HepG2 (cell line): ENCODE measurements at regions not wholly inside any gene's neighbourhood (a gene's known extent, or its start where the extent isn't known, plus 50 kb on each side); places are given as distances from the start of the nearest gene placed in this dataset.

Experiments
- ATAC-seq: fragments of 200-7000 bp; cut with Tn5 transposase; 3 replicates; pipeline ENCODE4 v1.9.1; 2020; ENCODE audit warnings: mild to moderate bottlenecking, moderate library complexity
- BruUV-seq: library from RNA; stranded (reverse); fragments of 400-500 nt; replicated peaks from 2 replicates; lab custom pipeline; 2021; lab: Mats Ljungman, UMichigan
- CTCF ChIA-PET: fragments of 300-600 bp; formaldehyde crosslinking; extraction: SDS; loops from one replicate; lab custom pipeline; 2021; ENCODE audit warnings: low total read pairs, inconsistent platforms, low intra/inter-chr PET ratio; lab: Yijun Ruan, JAX
- POLR2A ChIA-PET: fragments of 350-600 bp; sonication (Branson Sonifier 250); formaldehyde crosslinking; loops from one replicate; lab custom pipeline; 2020; ENCODE audit warnings: antibody characterized with exemption, inconsistent platforms; lab: Yijun Ruan, JAX
- DNase-seq: peaks from one replicate; pipeline ENCODE4 v3.0.0-alpha.2; 2015; ENCODE audit warnings: low spot score
- FAIRE-seq: peaks from 3 replicates; lab custom pipeline; 2011; peaks lifted over from hg19 to GRCh38; lab: Jason Lieb, UNC
- H2AFZ ChIP-seq: one replicate; pipeline ENCODE4 v1.6.1; 2011; ENCODE audit warnings: low read length, inconsistent platforms
- H3K27ac ChIP-seq: fragments of 300-600 bp; 3 replicates; pipeline ENCODE4 v1.8.0; 2011; ENCODE audit warnings: mixed run types, mild to moderate bottlenecking, mixed read lengths, low read length, inconsistent platforms; ENCODE audit not compliant: insufficient read depth; ENCODE audit errors: extremely low read length
- H3K27me3 ChIP-seq, 2 experiments: fragments of 200-600 bp in 1 of 2; 2 replicates in 1 of 2; 3 replicates in 1 of 2; pipeline versions ENCODE4 v1.6.0 to v1.8.0; 2011; ENCODE audit warnings: low read length in 2 of 2, mild to moderate bottlenecking in 2 of 2, moderate library complexity in 2 of 2, inconsistent platforms in 1 of 2; ENCODE audit not compliant: insufficient read depth in 2 of 2, control insufficient read depth in 1 of 2
- H3K36me3 ChIP-seq, 2 experiments: fragments of 200-600 bp in 1 of 2; replicated peaks in 1 of 2; 2 replicates in 1 of 2; 3 replicates in 1 of 2; pipeline versions ENCODE4 v1.5.1 to v1.8.0; 2011; ENCODE audit warnings: low read length in 2 of 2, inconsistent platforms in 1 of 2; ENCODE audit not compliant: insufficient read depth in 2 of 2, control insufficient read depth in 1 of 2
- H3K4me1 ChIP-seq: 2 replicates; pipeline ENCODE4 v1.5.1; 2012; ENCODE audit warnings: low read length, inconsistent platforms; ENCODE audit not compliant: insufficient read depth
- H3K4me2 ChIP-seq: 2 replicates; pipeline ENCODE4 v1.6.0; 2011; ENCODE audit warnings: low read depth, low read length, inconsistent platforms
- H3K4me3 ChIP-seq, 3 experiments: fragments of 200-600 bp in 1 of 3; sonication (generic), shearing (Covaris generic) in 1 of 3; replicated peaks in 1 of 3; 2 replicates each; pipeline ENCODE4 v1.5.1; 2011 to 2016; ENCODE audit warnings: low read length in 3 of 3, inconsistent platforms in 2 of 3, low read depth in 2 of 3, mild to moderate bottlenecking in 2 of 3, control low read depth in 1 of 3, mixed read lengths in 1 of 3; ENCODE audit not compliant: insufficient read depth in 1 of 3
- H3K79me2 ChIP-seq: one replicate; pipeline ENCODE4 v1.6.1; 2011; ENCODE audit warnings: low read length, inconsistent platforms; ENCODE audit not compliant: insufficient read depth
- H3K9ac ChIP-seq: 2 replicates; pipeline ENCODE4 v1.6.0; 2011; ENCODE audit warnings: mild to moderate bottlenecking, low read depth, low read length, inconsistent platforms; ENCODE audit not compliant: insufficient read depth
- H3K9me3 ChIP-seq: 2 replicates; pipeline ENCODE4 v1.5.1; 2012; ENCODE audit warnings: mild to moderate bottlenecking, low read length
- H4K20me1 ChIP-seq: 2 replicates; pipeline ENCODE4 v1.6.0; 2011; ENCODE audit warnings: inconsistent platforms, mild to moderate bottlenecking, low read length, moderate library complexity; ENCODE audit not compliant: insufficient read depth
- CEBPB ChIP-seq: IDR thresholded peaks from 2 replicates; pipeline ENCODE4 v1.6.1; 2011; ENCODE audit warnings: low read depth, low read length, improper control_type of control experiment, borderline replicate concordance
- HNF4A ChIP-seq: sonication (generic); formaldehyde crosslinking; IDR thresholded peaks from 2 replicates; pipeline ENCODE4 v1.4.0; 2020; ENCODE audit warnings: missing genetic modification reagents
- KDM2A ChIP-seq: sonication (generic); formaldehyde crosslinking; IDR thresholded peaks from 2 replicates; pipeline ENCODE4 v1.4.0; 2020; ENCODE audit warnings: low read depth, missing genetic modification reagents, borderline replicate concordance
- PITX1 ChIP-seq: sonication (generic); formaldehyde crosslinking; IDR thresholded peaks from 2 replicates; pipeline ENCODE4 v1.5.1; 2020; ENCODE audit warnings: mild to moderate bottlenecking, missing genetic modification reagents
- RARG ChIP-seq: sonication (generic); formaldehyde crosslinking; IDR thresholded peaks from 2 replicates; pipeline ENCODE4 v1.4.0; 2020; ENCODE audit warnings: low read depth, mild to moderate bottlenecking, missing genetic modification reagents
- SIX1 ChIP-seq: sonication (generic); formaldehyde crosslinking; IDR thresholded peaks from 2 replicates; pipeline ENCODE4 v1.4.0; 2020; ENCODE audit warnings: missing genetic modification reagents, borderline replicate concordance
- U2AF2 ChIP-seq: fragments of 200-400 bp; formaldehyde crosslinking; IDR thresholded peaks from 2 replicates; pipeline ENCODE4 v1.6.1; 2017; ENCODE audit warnings: low read depth, mild to moderate bottlenecking, low read length
- ZNF232 ChIP-seq: sonication (generic); formaldehyde crosslinking; IDR thresholded peaks from 2 replicates; pipeline ENCODE4 v1.4.0; 2020; ENCODE audit warnings: missing genetic modification reagents, borderline replicate concordance
- ZNF652 ChIP-seq: IDR thresholded peaks from 2 replicates; pipeline ENCODE4 v1.6.1; 2016; ENCODE audit warnings: low read depth, borderline replicate concordance
- WGBS: methylation state at CpG from one replicate; pipeline ENCODE4 v1.1.6; 2017; ENCODE audit warnings: low lambda C conversion rate; 5-methylcytosine and 5-hydroxymethylcytosine counted together
- in situ Hi-C: cut with HindIII; loops from 2 replicates; pipeline ENCODE4 v1.10.0; 2017; ENCODE audit warnings: low pct_unique_long_range_greater_than_20kb; ENCODE audit not compliant: extremely low pct_ligation_motif_present
- intact Hi-C: fragments of 100-400 bp; cut with micrococcal nuclease; formaldehyde crosslinking; loops from one replicate; pipeline ENCODE4 v1.10.0; 2022; ENCODE audit not compliant: unreplicated experiment
- TF ChIP-seq, protein P1 (sequence below): sonication (generic); formaldehyde crosslinking; IDR thresholded peaks from 2 replicates; pipeline ENCODE4 v1.5.0; 2020; ENCODE audit warnings: missing genetic modification reagents
- TF ChIP-seq, protein P2 (sequence below): sonication (generic); formaldehyde crosslinking; IDR thresholded peaks from 2 replicates; pipeline ENCODE4 v1.8.0; 2023; ENCODE audit warnings: mild to moderate bottlenecking, missing genetic modification reagents
- TF ChIP-seq, protein P3 (sequence below), 2 experiments: sonication (generic) in 1 of 2; formaldehyde crosslinking in 1 of 2; IDR thresholded peaks; 2 replicates each; pipeline versions ENCODE4 v1.4.0 to v1.6.1; 2016 to 2020; ENCODE audit warnings: borderline replicate concordance in 1 of 2, low read depth in 1 of 2, mild to moderate bottlenecking in 1 of 2, missing genetic modification reagents in 1 of 2
- TF ChIP-seq, protein P4 (sequence below): sonication (generic); formaldehyde crosslinking; IDR thresholded peaks from 2 replicates; pipeline ENCODE4 v1.4.0; 2020; ENCODE audit warnings: missing genetic modification reagents, borderline replicate concordance

DNA sequence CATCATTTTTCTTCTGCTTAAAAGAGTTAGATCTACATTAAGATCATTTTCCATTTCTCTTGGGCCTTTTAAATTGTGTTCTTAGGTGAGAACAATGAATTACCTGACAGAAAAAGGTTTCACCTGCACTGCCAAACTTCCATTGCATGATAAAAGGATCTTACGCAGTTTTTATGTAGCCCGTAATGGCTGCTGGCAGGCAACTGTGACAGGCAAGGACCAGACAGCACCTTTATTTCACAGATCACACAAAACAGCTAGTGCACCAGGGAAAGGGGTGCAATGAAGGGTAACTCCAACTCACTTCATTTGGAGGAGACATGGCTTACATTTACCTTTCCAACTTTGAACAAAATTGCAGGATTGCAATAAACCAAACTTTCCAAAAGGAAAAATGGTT lies 159.8 kb downstream of the SLITRK1 start (continued):
- TF ChIP-seq SIX1 (CRISPR knock-in tag) (no peak), U2AF2 (no peak)

DNA sequence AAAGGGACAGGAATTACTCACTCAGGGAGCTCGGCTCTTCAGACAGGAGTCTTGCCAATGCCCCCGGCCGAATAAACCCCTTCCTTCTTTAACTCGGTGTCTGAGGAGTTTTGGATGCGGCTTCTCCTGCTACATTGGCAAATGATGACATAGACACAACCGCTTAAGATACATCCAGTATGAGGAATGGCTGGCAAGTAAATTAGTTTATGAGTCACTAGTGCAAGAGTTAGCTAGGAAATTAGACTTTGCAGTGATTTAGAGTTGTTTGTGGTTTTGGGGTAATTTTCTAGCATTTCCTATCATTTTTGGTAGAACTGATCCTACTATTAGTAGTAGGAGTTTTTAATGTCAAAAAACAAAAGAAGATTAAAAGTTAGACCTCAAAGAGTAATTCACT lies 166.2 kb downstream of the SLITRK1 start:
- intact Hi-C loops: no loop called here
- in situ Hi-C loops: no loop called here
- Histone ChIP-seq H3K9ac (no peak overlapping the region), H3K4me2 (no peak overlapping the region), H2AFZ (no peak overlapping the region), H3K4me3 (no peak overlapping the region), H3K9me3 (0 out of 2 replicates have a peak, but pooled peaks cover 7% of the 10 kb centered on the region), H3K27me3 (no peaks in the 10 kb centered on the region), H3K79me2 (no peaks in the 10 kb centered on the region), H3K4me1 (no peaks in the 10 kb centered on the region), H3K27ac (no peak overlapping the region), H4K20me1 (no peaks in the 10 kb centered on the region), H3K36me3 (no peaks in the 10 kb centered on the region)
- BruUV-seq: no TSS peak
- ChIA-PET POLR2A (no interaction called here), CTCF (no interaction called here)
- TF ChIP-seq, protein P1, sequence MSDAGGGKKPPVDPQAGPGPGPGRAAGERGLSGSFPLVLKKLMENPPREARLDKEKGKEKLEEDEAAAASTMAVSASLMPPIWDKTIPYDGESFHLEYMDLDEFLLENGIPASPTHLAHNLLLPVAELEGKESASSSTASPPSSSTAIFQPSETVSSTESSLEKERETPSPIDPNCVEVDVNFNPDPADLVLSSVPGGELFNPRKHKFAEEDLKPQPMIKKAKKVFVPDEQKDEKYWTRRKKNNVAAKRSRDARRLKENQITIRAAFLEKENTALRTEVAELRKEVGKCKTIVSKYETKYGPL: no peak
- TF ChIP-seq RARG (CRISPR knock-in tag) (no peak), ZNF232 (CRISPR knock-in tag) (no peak), PITX1 (CRISPR knock-in tag) (no peak), ZNF652 (CRISPR knock-in tag) (no peak), HNF4A (CRISPR knock-in tag) (no peak), CEBPB (no peak), KDM2A (CRISPR knock-in tag) (no peak)
- TF ChIP-seq, protein P2, sequence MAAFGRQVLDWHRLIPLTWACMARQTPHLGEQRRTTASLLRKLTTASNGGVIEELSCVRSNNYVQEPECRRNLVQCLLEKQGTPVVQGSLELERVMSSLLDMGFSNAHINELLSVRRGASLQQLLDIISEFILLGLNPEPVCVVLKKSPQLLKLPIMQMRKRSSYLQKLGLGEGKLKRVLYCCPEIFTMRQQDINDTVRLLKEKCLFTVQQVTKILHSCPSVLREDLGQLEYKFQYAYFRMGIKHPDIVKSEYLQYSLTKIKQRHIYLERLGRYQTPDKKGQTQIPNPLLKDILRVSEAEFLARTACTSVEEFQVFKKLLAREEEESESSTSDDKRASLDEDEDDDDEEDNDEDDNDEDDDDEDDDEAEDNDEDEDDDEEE (CRISPR knock-in tag): no peak
- TF ChIP-seq, protein P3, sequence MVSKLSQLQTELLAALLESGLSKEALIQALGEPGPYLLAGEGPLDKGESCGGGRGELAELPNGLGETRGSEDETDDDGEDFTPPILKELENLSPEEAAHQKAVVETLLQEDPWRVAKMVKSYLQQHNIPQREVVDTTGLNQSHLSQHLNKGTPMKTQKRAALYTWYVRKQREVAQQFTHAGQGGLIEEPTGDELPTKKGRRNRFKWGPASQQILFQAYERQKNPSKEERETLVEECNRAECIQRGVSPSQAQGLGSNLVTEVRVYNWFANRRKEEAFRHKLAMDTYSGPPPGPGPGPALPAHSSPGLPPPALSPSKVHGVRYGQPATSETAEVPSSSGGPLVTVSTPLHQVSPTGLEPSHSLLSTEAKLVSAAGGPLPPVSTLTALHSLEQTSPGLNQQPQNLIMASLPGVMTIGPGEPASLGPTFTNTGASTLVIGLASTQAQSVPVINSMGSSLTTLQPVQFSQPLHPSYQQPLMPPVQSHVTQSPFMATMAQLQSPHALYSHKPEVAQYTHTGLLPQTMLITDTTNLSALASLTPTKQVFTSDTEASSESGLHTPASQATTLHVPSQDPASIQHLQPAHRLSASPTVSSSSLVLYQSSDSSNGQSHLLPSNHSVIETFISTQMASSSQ (IDR thresholded peaks at IDR 0.05; ENCODE audit: low read depth): no peak
- TF ChIP-seq, protein P3 (CRISPR knock-in tag; IDR thresholded peaks at IDR 0.05; ENCODE audit: borderline replicate concordance): no peak
- TF ChIP-seq, protein P4, sequence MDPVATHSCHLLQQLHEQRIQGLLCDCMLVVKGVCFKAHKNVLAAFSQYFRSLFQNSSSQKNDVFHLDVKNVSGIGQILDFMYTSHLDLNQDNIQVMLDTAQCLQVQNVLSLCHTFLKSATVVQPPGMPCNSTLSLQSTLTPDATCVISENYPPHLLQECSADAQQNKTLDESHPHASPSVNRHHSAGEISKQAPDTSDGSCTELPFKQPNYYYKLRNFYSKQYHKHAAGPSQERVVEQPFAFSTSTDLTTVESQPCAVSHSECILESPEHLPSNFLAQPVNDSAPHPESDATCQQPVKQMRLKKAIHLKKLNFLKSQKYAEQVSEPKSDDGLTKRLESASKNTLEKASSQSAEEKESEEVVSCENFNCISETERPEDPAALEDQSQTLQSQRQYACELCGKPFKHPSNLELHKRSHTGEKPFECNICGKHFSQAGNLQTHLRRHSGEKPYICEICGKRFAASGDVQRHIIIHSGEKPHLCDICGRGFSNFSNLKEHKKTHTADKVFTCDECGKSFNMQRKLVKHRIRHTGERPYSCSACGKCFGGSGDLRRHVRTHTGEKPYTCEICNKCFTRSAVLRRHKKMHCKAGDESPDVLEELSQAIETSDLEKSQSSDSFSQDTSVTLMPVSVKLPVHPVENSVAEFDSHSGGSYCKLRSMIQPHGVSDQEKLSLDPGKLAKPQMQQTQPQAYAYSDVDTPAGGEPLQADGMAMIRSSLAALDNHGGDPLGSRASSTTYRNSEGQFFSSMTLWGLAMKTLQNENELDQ (CRISPR knock-in tag): no peak
- no peak for FAIRE-seq
- no peak for ATAC-seq
- 10% methylated on average over 6 of the region's 6 CpGs for WGBS
- DNase-seq: no peak
